Epithelial cell of esophagus (primary cell): ENCODE measurements at regions not wholly inside any gene's neighbourhood (a gene's known extent, or its start where the extent isn't known, plus 50 kb on each side); places are given as distances from the start of the nearest gene placed in this dataset.
"Not testable (repeated sequence)": the region's sequence is repeated elsewhere in the genome, so short reads cannot be mapped to it uniquely, and the experiment has no call there.

ENCODE experiments used
- DNase-seq: peaks from one replicate; pipeline ENCODE4 v3.0.0; 2010; ENCODE audit warnings: low read depth
- H3K4me3 ChIP-seq: 2 replicates; pipeline ENCODE4 v1.5.1; 2011; ENCODE audit warnings: mild to moderate bottlenecking, low read length, control low read depth
- CTCF ChIP-seq: IDR thresholded peaks from 2 replicates; pipeline ENCODE4 v1.5.1; 2011; ENCODE audit warnings: low read depth, mild to moderate bottlenecking, low read length, control low read depth, inconsistent platforms; ENCODE audit not compliant: insufficient read depth; ENCODE audit errors: missing control alignments

GRCh38 chr9:95788521-95788991 lies 86.9 kb upstream of the ERCC6L2 start:
- TF ChIP-seq CTCF: no peak
- no peak for DNase-seq

GRCh38 chr9:95788021-95788420 lies 87.5 kb upstream of the ERCC6L2 start:
- DNase-seq: no peak
- no peak for TF ChIP-seq CTCF
- no peak overlapping the region for H3K4me3 ChIP-seq

More at GRCh38 chr9:95788521-95788991, 86.9 kb upstream of the ERCC6L2 start:
- H3K4me3 ChIP-seq: no peak overlapping the region

DNA sequence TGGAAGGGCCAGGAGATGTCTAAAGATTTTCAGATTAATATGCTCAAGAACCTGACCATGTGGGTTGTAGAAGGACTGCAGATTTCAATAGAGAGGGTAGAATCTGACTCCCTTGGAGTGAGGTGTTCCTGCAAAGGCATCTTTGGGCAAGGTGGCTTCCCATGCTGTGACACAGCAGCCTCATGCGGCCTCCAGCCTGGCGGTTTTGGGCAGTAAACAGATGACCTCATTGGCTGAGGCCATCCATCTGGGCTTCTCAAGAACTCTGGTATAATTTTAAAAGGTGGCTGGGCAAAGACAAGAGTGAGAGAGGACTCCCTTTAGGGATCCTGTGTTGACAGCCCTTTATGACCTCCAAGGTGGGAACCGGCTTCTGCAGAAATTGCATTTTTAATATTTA lies 90.3 kb upstream of the ERCC6L2 start:
- H3K4me3 ChIP-seq: no peak overlapping the region
- DNase-seq: no peak
- no peak for TF ChIP-seq CTCF

DNA sequence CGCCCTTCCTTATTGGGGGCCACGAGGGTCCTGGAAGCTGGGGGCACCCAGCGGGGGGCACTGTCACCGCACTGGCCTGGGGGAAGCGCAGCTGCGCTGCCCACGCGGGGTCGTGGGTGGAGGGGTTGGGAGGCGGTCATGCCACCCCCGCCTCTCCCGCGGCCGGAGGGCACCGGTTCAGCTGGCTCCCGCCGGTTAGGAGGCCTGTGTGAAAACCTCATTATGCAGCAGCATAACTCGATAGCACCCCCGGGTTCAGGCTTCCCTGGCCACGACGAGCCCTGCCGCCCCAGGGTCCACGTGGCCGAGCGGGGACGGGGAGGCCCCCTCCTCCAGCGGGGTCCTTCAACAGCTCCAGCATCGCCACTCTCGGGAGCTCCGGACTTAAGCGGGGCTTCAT lies 91.2 kb upstream of the ERCC6L2 start:
- DNase-seq: no peak
- no peak for TF ChIP-seq CTCF
- H3K4me3 ChIP-seq: no peak overlapping the region

DNA sequence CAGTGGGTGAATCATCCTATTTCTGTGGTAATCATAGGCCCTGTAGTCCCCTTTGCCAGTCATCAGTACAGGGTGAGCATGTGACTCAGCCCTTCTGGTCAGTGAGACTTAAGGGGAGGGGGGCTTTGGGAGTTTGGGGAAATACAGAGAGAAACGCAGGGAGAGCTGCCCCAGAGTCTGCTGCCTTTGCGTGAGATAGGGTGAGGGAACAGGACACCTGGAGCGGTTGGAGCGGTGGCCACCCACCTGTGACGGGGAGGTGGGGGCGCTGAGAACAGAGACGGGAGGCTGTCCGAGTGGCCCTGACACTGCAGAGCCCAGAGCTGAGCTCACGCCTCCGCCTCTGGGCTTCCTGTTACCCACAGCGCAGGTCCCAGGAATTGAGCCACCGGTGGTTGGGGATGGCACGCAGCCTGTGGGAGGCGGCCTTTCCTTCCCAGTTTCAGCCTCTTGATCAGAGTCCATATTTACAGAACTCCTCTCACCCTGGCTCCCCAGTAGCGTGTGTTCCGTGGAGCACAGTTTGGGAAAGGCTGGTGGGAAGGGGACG lies 92.0 kb upstream of the ERCC6L2 start:
- no peak for DNase-seq
- no peak overlapping the region for H3K4me3 ChIP-seq
- TF ChIP-seq CTCF: no peak

DNA sequence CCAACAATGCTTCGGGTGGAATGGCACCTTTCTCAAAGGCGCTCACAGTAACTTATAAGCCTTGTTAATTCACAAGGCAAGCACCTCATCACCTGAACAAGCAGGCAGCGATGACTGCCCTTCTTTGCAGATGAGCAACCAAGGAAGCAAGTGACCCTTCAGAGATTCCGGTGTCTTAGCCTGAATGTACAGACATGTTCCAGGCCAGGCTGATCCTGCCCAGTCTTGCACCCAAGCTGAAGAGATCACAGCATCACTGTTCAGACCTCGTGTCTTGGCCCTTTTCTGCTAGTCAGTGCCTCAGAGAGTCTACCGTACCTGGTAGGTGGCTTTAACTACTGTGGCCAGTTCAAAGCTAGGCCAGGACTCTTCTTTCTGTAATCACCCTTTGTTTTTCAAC lies 94.7 kb upstream of the ERCC6L2 start:
- no peak for TF ChIP-seq CTCF
- H3K4me3 ChIP-seq: no peak overlapping the region
- DNase-seq: peak; percentile 81

GRCh38 chr9:95780121-95780520 lies 95.4 kb upstream of the ERCC6L2 start:
- DNase-seq: no peak
- no peak overlapping the region for H3K4me3 ChIP-seq
- TF ChIP-seq CTCF: no peak

- not testable (repeated sequence) for H3K4me3 ChIP-seq, DNase-seq
Observed at GRCh38 chr9:95779597-95779996, 95.9 kb upstream of the ERCC6L2 start.
